Testis (tissue), 2 donors: ENCODE measurements at regions not wholly inside any gene's neighbourhood (a gene's known extent, or its start where the extent isn't known, plus 50 kb on each side); places are given as distances from the start of the nearest gene placed in this dataset.

Source experiments
- DNase-seq: peaks from one replicate; pipeline ENCODE4 v3.0.0-alpha.2; 2019
- H3K27ac ChIP-seq, 2 donors: fragments of 200-600 bp; sonication (generic); one replicate each; pipeline ENCODE4 v1.5.1; 2019
- H3K27me3 ChIP-seq: fragments of 200-600 bp; sonication (generic); one replicate; pipeline ENCODE4 v1.5.1; 2019
- H3K36me3 ChIP-seq: fragments of 200-600 bp; sonication (generic); one replicate; pipeline ENCODE4 v1.5.1; 2017; ENCODE audit warnings: low read depth; ENCODE audit errors: missing control alignments
- H3K4me1 ChIP-seq: fragments of 200-600 bp; sonication (generic); one replicate; pipeline ENCODE4 v1.5.1; 2019
- H3K4me3 ChIP-seq, 2 donors: fragments of 200-600 bp; sonication (generic); one replicate each; pipeline ENCODE4 v1.5.1; 2017 to 2019
- H3K9me3 ChIP-seq: fragments of 200-600 bp; sonication (generic); one replicate; pipeline ENCODE4 v1.5.1; 2017
- POLR2A ChIP-seq: fragments of 450-650 bp; IDR thresholded peaks from one replicate; pipeline ENCODE4 v1.6.1; 2017; ENCODE audit warnings: antibody characterized with exemption, mild to moderate bottlenecking, moderate library complexity
- WGBS, 2 donors: methylation state at CpG; one replicate each; pipeline ENCODE4 v1.1.5; 2018; 5-methylcytosine and 5-hydroxymethylcytosine counted together
- intact Hi-C: fragments of 100-400 bp; cut with DNase I; formaldehyde crosslinking; loops from one replicate; pipeline ENCODE4 v1.15.1; 2023; ENCODE audit warnings: low total_unique reads
- TF ChIP-seq, protein P1 (sequence below), 3 experiments: fragments of 450-650 bp in 2 of 3; fragments of 200-600 bp in 1 of 3; sonication (generic) in 1 of 3; IDR thresholded peaks; one replicate each; pipeline ENCODE4 v1.5.1; 2016 to 2019; ENCODE audit warnings: antibody characterized with exemption in 3 of 3, mild to moderate bottlenecking in 2 of 3, moderate library complexity in 1 of 3

DNA sequence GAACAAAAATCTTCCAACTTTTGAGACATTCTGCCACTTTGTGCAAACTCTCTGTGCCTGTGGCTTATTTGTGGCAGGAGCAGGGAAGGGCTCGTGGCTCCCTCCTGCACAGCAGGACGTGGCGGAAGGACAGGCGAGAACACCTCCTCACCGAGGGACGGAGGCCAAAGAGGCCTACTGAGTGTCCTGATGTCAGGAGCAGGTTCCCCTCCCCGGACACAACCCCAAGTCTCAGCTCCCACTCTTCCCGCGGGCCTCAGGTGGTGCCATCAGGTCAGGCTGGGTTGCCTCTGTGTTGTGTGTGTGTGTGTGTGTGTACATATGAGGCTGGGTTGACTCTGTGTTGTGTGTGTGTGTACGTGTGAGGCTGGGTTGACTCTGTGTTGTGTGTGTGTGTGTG is 136.8 kb upstream of the LPCAT1 start:
- no peak for DNase-seq
- intact Hi-C loops, result no loop called here
- Histone ChIP-seq H3K36me3 (no peaks in the 10 kb centered on the region), H3K27ac (no peak overlapping the region), H3K4me3 (no peak overlapping the region), H3K9me3 (no peaks in the 10 kb centered on the region), H3K4me1 (no peaks in the 10 kb centered on the region), H3K27me3 (no peaks in the 10 kb centered on the region)
- no peak for TF ChIP-seq POLR2A
- TF ChIP-seq, protein P1, sequence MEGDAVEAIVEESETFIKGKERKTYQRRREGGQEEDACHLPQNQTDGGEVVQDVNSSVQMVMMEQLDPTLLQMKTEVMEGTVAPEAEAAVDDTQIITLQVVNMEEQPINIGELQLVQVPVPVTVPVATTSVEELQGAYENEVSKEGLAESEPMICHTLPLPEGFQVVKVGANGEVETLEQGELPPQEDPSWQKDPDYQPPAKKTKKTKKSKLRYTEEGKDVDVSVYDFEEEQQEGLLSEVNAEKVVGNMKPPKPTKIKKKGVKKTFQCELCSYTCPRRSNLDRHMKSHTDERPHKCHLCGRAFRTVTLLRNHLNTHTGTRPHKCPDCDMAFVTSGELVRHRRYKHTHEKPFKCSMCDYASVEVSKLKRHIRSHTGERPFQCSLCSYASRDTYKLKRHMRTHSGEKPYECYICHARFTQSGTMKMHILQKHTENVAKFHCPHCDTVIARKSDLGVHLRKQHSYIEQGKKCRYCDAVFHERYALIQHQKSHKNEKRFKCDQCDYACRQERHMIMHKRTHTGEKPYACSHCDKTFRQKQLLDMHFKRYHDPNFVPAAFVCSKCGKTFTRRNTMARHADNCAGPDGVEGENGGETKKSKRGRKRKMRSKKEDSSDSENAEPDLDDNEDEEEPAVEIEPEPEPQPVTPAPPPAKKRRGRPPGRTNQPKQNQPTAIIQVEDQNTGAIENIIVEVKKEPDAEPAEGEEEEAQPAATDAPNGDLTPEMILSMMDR (IDR thresholded peaks at IDR 0.05), result no peak
- WGBS, 2 donors, result 80 to 81% methylated on average over 2 to 10 of the region's 10 CpGs

DNA sequence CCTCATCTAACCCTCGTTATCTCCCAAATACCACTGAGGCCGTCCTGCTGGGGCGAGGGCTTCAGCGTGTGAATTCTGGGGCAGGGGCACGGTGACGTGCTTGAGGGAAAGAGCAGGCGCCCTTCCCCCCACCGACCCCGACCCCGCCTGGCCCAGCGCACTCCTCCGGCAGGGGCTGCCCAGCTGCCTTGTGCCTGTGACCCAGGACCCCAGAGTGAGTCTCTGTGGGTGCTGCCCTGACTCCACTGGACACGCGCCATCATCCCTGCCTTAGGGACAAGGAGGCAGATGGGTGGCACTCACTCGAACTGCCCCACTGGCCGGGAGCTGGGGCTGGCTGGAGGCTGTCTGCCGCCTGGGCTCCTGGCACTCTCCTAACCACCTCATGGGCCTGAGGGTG is 136.2 kb upstream of the LPCAT1 start:
- Histone ChIP-seq H3K9me3 (no peaks in the 10 kb centered on the region), H3K27me3 (no peaks in the 10 kb centered on the region), H3K4me3 (no peak overlapping the region), H3K4me1 (no peaks in the 10 kb centered on the region), H3K36me3 (no peaks in the 10 kb centered on the region), H3K27ac (no peak overlapping the region)
- 66 to 68% methylated on average over 10 to 17 of the region's 17 CpGs for WGBS, 2 donors
- no peak for TF ChIP-seq POLR2A
- TF ChIP-seq, protein P1 (IDR thresholded peaks at IDR 0.05), result no peak
- no peak for DNase-seq
- intact Hi-C loops, result no loop called here

DNA sequence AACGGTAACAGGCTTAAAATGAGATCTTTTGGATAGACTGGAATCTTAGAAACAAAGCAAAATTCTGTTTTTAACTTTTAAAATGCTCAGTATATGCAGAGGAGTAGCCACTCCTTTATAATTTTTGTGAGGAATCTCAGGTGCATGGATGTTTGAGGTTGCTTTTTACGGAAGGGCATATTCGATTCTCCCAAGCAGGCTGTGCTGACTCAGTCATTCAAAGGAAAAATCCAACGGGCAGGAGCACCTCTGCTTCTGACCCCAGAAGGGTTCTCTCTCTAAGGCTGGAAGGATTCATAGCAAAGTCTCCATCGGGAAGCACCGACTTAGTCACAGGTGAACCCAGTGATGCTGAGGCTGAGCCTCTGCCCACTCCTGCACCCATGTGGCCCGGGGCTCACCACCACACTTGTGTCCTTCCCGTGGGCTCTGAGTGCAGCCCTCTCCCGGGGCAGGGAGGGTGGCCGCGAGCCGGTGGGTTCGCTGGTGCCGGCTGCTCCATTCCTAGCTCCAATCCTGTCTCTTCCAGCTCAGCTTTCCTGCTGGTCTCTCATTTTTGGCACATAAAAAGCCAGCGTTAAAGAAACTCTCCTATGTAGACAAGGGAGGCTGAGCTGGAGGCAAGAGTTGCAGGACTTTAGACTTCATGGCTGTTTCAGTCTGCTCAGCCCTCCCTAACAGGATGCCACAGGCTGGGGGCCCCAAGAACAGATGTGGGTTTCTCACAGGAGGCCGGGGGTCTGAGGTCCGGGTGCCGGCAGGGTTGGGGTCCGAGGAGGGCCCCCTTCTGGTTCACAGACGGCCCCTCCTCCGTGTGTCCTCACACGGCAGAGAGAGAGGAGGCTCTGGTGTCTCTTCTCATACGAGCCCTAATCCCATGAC is 135.6 kb upstream of the LPCAT1 start:
- Histone ChIP-seq H3K4me1 (no peaks in the 10 kb centered on the region), H3K27ac (no peak overlapping the region), H3K9me3 (no peaks in the 10 kb centered on the region), H3K36me3 (no peaks in the 10 kb centered on the region), H3K27me3 (no peaks in the 10 kb centered on the region), H3K4me3 (no peak overlapping the region)
- TF ChIP-seq, protein P1 (IDR thresholded peaks at IDR 0.05), result no peak
- TF ChIP-seq POLR2A, result no peak
- DNase-seq, result no peak
- intact Hi-C loops, result loop anchor here (10.0 kb wide), 1 partner anchor 495 kb away; no protein-coding TSS in a partner anchor
- WGBS, 2 donors, result 66 to 73% methylated on average over 15 to 23 of the region's 23 CpGs

DNA sequence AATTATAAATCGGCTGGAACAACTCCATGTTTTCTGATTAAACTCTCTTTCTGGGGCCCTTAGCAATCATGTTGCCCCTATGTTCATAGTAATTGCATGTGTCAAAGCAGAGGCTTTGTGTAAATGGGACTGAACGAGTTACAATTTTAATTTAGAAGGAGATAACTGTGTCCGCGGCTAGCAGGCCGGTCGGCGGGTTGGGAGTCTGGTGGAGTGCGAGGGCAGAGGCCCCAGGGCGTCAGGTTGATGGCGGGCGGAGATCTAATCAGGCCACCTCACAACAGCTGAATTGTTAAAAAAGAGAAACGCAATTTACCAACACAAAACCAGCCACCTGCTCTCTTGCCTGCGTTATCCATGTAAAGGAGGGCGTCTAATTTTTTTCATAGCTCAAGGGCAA is 134.9 kb upstream of the LPCAT1 start:
- TF ChIP-seq POLR2A, result no peak
- H3K36me3 ChIP-seq, result no peaks in the 10 kb centered on the region
- no peak overlapping the region for H3K27ac ChIP-seq
- no peak for DNase-seq
- 53 to 59% methylated on average over 14 of the region's 14 CpGs for WGBS, 2 donors
- no peaks in the 10 kb centered on the region for H3K9me3 ChIP-seq
- no peaks in the 10 kb centered on the region for H3K27me3 ChIP-seq
- intact Hi-C loops, result loop anchor here (10.0 kb wide), 1 partner anchor 494 kb away; no protein-coding TSS in a partner anchor
- H3K4me1 ChIP-seq, result no peaks in the 10 kb centered on the region
- no peak overlapping the region for H3K4me3 ChIP-seq

DNA sequence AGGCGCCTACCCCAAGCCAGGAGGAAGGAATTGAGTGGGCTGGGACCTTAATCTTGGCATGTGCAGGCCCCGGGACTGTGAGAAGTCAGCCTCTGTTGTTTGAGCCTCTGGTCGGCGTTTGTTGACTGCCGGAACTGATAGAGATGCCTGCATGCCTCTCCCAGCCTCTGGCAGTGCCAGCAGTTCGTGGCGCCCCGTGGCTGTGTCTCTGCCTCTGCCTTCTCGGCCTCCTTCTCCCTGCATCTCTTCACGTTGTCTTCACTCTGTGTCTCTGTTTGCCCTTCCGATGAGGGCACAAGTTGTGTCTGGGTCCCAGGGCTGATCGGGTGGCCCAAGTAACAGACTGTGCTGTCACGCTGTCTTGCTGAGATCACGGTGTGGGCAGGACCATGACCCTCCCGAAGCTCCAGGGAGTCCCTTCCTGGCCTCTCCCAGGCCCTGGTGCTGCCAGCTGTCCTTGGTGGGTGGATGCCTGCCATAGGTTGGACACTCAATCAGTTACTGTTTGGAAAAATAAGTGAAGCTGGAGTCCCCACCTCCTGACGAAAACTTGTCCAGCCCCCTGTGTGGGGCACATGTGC is 133.5 kb upstream of the LPCAT1 start:
- no peak overlapping the region for H3K27ac ChIP-seq
- H3K36me3 ChIP-seq, result no peaks in the 10 kb centered on the region
- intact Hi-C loops, result loop anchor here (10.0 kb wide), 1 partner anchor 492 kb away; no protein-coding TSS in a partner anchor
- no peak overlapping the region for H3K4me3 ChIP-seq
- no peaks in the 10 kb centered on the region for H3K27me3 ChIP-seq
- WGBS, 2 donors, result 87% methylated on average over 16 of the region's 16 CpGs
- DNase-seq, result no peak
- TF ChIP-seq POLR2A, result no peak
- TF ChIP-seq, protein P1 (IDR thresholded peaks at IDR 0.05), result no peak
- H3K4me1 ChIP-seq, result no peaks in the 10 kb centered on the region
- no peaks in the 10 kb centered on the region for H3K9me3 ChIP-seq
